ENCODE measurements at regions not wholly inside any gene's neighbourhood (a gene's known extent, or its start where the extent isn't known, plus 50 kb on each side); places are given as distances from the start of the nearest gene placed in this dataset.

GRCh38 chr18:10197097-10197496 lies 257.3 kb upstream of the APCDD1 start:
- Mint-ChIP-seq H3K4me1 (ENCODE audit: low read depth) (no peaks in the 10 kb centered on the region), H3K27me3 (peaks cover 18% of the 10 kb centered on the region), H3K9me3 (ENCODE audit: low read depth) (no peaks in the 10 kb centered on the region), H3K4me3 (ENCODE audit: low read depth) (no peak overlapping the region), H3K27ac (no peak overlapping the region), H3K36me3 (ENCODE audit: insufficient read depth) (no peaks in the 10 kb centered on the region)
- TF ChIP-seq CTCF (IDR thresholded peaks at IDR 0.05; ENCODE audit: unreplicated experiment) = no peak
- DNase-seq (ENCODE audit: low spot score, unreplicated experiment) = no peak

GRCh38 chr18:10201226-10201625 lies 253.2 kb upstream of the APCDD1 start:
- TF ChIP-seq CTCF (IDR thresholded peaks at IDR 0.05; ENCODE audit: unreplicated experiment) = no peak

GRCh38 chr18:10201659-10202058 lies 252.8 kb upstream of the APCDD1 start:
- Mint-ChIP-seq H3K4me1 (ENCODE audit: low read depth) (no peaks in the 10 kb centered on the region), H3K9me3 (ENCODE audit: low read depth) (no peaks in the 10 kb centered on the region), H3K36me3 (ENCODE audit: insufficient read depth) (no peaks in the 10 kb centered on the region), H3K27me3 (peaks cover 32% of the 10 kb centered on the region), H3K4me3 (ENCODE audit: low read depth) (no peak overlapping the region), H3K27ac (no peak overlapping the region)
- no peak for TF ChIP-seq CTCF (IDR thresholded peaks at IDR 0.05; ENCODE audit: unreplicated experiment)
- no peak for DNase-seq (ENCODE audit: low spot score, unreplicated experiment)

More at GRCh38 chr18:10201226-10201625, 253.2 kb upstream of the APCDD1 start:
- Mint-ChIP-seq H3K36me3 (ENCODE audit: insufficient read depth) (no peaks in the 10 kb centered on the region), H3K4me3 (ENCODE audit: low read depth) (no peak overlapping the region), H3K27ac (no peak overlapping the region), H3K27me3 (peaks cover 29% of the 10 kb centered on the region), H3K9me3 (ENCODE audit: low read depth) (no peaks in the 10 kb centered on the region), H3K4me1 (ENCODE audit: low read depth) (no peaks in the 10 kb centered on the region)
- no peak for DNase-seq (ENCODE audit: low spot score, unreplicated experiment)

- Mint-ChIP-seq H3K4me1 (ENCODE audit: low read depth) (no peaks in the 10 kb centered on the region), H3K27me3 (peaks cover 35% of the 10 kb centered on the region), H3K9me3 (ENCODE audit: low read depth) (no peaks in the 10 kb centered on the region), H3K36me3 (ENCODE audit: insufficient read depth) (no peaks in the 10 kb centered on the region), H3K27ac (no peak overlapping the region), H3K4me3 (ENCODE audit: low read depth) (no peak overlapping the region)
- TF ChIP-seq CTCF (IDR thresholded peaks at IDR 0.05; ENCODE audit: unreplicated experiment) = no peak
- no peak for DNase-seq (ENCODE audit: low spot score, unreplicated experiment)
These were observed 251.6 kb upstream of the APCDD1 start for GRCh38 chr18:10202845-10203321.

GRCh38 chr18:10205151-10205550 lies 249.3 kb upstream of the APCDD1 start:
- no peak for TF ChIP-seq CTCF (IDR thresholded peaks at IDR 0.05; ENCODE audit: unreplicated experiment)
- no peak for DNase-seq (ENCODE audit: low spot score, unreplicated experiment)
- Mint-ChIP-seq H3K4me3 (ENCODE audit: low read depth) (no peak overlapping the region), H3K36me3 (ENCODE audit: insufficient read depth) (no peaks in the 10 kb centered on the region), H3K27me3 (peaks cover 25% of the 10 kb centered on the region), H3K4me1 (ENCODE audit: low read depth) (no peaks in the 10 kb centered on the region), H3K27ac (no peak overlapping the region), H3K9me3 (ENCODE audit: low read depth) (no peaks in the 10 kb centered on the region)

All from progenitor cell of endocrine pancreas (in vitro differentiated cells).